ENCODE measurements at regions not wholly inside any gene's neighbourhood (a gene's known extent, or its start where the extent isn't known, plus 50 kb on each side); places are given as distances from the start of the nearest gene placed in this dataset.

DNA sequence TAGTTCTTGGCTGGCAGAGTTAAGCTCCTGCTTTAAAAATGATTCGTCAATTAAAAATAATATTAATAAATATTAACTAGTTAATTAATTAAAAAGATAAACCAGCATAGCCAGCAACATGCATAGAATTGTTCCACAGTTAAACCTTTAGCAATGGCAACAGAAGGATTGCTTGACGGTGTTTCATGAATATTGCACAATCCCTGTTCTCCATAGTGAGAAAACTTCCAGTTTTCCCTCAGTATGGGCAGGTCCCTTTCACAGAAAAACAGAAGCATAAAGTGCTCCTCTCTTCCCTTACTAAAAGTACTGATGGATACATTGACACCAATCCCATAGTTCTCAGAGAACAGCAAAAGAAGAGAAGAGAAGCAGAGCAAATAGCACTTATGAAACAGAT is 71.4 kb upstream of the CAST start:
- no peak overlapping the region for H3K27ac ChIP-seq
- no peaks in the 10 kb centered on the region for H3K4me1 ChIP-seq
- H3K27me3 ChIP-seq: no peaks in the 10 kb centered on the region
- TF ChIP-seq POLR2A (IDR thresholded peaks at IDR 0.05): no peak
- TF ChIP-seq, protein P1, sequence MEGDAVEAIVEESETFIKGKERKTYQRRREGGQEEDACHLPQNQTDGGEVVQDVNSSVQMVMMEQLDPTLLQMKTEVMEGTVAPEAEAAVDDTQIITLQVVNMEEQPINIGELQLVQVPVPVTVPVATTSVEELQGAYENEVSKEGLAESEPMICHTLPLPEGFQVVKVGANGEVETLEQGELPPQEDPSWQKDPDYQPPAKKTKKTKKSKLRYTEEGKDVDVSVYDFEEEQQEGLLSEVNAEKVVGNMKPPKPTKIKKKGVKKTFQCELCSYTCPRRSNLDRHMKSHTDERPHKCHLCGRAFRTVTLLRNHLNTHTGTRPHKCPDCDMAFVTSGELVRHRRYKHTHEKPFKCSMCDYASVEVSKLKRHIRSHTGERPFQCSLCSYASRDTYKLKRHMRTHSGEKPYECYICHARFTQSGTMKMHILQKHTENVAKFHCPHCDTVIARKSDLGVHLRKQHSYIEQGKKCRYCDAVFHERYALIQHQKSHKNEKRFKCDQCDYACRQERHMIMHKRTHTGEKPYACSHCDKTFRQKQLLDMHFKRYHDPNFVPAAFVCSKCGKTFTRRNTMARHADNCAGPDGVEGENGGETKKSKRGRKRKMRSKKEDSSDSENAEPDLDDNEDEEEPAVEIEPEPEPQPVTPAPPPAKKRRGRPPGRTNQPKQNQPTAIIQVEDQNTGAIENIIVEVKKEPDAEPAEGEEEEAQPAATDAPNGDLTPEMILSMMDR (IDR thresholded peaks at IDR 0.05 in 4 of 5, conservative IDR thresholded peaks at IDR 0.05 in 1 of 5): no peak
- H3K9me3 ChIP-seq: no peaks in the 10 kb centered on the region
- in situ Hi-C loops (cut with MboI; ENCODE audit: low sequenced_read_pairs in 4 of 4) (no loop called here), intact Hi-C loops (cut with DNase I; ENCODE audit: low total_unique reads) (no loop called here)
- no peak for ATAC-seq
- H3K36me3 ChIP-seq: no peaks in the 10 kb centered on the region
- no peak overlapping the region for H3K4me3 ChIP-seq
- DNase-seq: no peak

DNA sequence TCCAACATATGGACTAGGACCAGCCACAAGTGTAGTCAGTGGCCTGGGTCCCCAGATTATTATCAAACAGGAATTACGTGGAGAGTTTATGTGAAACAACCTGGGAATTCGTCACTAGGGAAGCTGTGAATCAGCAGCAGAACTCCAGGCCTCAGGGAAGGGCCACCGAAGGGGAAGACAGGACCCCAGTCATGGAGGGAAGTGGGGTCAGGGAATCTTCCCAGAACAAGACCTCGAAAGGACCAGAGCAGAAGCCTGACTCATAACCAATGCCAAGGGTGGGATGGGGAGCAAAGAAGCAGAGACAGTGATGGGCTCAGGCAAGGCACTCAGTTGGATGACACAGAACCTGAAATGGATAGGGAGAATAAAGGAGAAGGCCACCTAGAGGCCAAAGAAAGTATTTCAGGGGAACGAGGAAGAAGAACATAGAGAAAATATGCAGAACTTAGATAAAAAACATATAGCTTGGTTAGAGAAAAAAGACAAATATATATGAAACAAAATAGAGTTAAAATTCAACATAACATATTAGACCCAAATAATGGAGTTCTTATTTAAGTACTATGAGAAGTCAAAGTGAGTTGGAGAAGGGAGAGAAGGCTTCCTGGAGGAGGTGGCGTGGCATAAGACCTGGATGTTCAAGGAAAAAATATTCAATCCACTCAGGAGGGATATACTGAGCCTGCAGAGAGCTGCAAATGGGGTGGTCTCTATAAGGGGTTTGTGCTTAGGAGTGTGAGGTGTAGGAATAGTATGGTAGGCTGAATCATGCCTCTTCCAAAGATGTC is 66.7 kb upstream of the CAST start:
- intact Hi-C loops (cut with DNase I; ENCODE audit: low total_unique reads): no loop called here
- in situ Hi-C loops (cut with MboI; ENCODE audit: low sequenced_read_pairs in 4 of 4): loop anchor here in 1 of 4 donors (5.0 kb wide), 1 partner anchor 253 kb away; no protein-coding TSS in a partner anchor
- Histone ChIP-seq H3K4me1 (no peaks in the 10 kb centered on the region), H3K9me3 (no peaks in the 10 kb centered on the region), H3K4me3 (no peak overlapping the region), H3K27ac (no peak overlapping the region), H3K27me3 (no peaks in the 10 kb centered on the region), H3K36me3 (no peaks in the 10 kb centered on the region)
- no peak for ATAC-seq
- DNase-seq: no peak
- TF ChIP-seq POLR2A (IDR thresholded peaks at IDR 0.05): no peak
- TF ChIP-seq, protein P1 (IDR thresholded peaks at IDR 0.05 in 4 of 5, conservative IDR thresholded peaks at IDR 0.05 in 1 of 5): peak in 1 of 5 experiments; percentile 33

DNA sequence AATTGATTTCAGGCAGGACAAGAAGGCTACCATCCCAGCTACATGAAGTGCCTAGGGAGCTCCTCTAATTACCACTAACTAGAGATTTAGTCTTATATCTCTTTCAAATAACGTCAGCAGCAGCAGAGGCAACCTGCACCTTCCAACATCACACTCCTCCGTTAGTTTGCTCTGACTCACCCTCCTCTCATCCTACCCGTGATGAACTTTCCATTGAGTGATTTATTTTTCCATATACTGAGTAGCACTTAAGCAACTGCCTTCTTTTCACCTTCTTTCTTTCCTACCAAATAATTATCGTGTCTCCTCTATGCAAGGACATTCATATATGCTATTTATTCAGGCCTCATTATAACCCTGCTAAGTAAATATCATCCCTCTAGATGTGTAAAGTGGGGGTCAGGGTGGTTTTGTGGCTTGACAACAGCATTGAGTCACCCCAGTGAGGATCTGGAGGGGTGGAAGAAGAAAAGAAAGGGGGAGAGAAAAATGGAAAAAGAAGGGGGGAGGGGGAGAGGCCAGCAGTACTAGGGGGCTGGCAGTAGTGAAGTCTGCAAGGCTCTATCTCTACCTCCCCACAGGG is 64.6 kb upstream of the CAST start:
- Histone ChIP-seq H3K36me3 (no peaks in the 10 kb centered on the region), H3K4me1 (no peaks in the 10 kb centered on the region), H3K27me3 (no peaks in the 10 kb centered on the region), H3K27ac (no peak overlapping the region), H3K4me3 (no peak overlapping the region), H3K9me3 (no peaks in the 10 kb centered on the region)
- DNase-seq (no peak), ATAC-seq (no peak)
- intact Hi-C loops (cut with DNase I; ENCODE audit: low total_unique reads): no loop called here
- in situ Hi-C loops (cut with MboI; ENCODE audit: low sequenced_read_pairs in 4 of 4): loop anchor here in 1 of 4 donors (5.0 kb wide), 1 partner anchor 255 kb away; no protein-coding TSS in a partner anchor
- TF ChIP-seq POLR2A (IDR thresholded peaks at IDR 0.05): no peak
- TF ChIP-seq, protein P1 (IDR thresholded peaks at IDR 0.05 in 4 of 5, conservative IDR thresholded peaks at IDR 0.05 in 1 of 5): no peak

DNA sequence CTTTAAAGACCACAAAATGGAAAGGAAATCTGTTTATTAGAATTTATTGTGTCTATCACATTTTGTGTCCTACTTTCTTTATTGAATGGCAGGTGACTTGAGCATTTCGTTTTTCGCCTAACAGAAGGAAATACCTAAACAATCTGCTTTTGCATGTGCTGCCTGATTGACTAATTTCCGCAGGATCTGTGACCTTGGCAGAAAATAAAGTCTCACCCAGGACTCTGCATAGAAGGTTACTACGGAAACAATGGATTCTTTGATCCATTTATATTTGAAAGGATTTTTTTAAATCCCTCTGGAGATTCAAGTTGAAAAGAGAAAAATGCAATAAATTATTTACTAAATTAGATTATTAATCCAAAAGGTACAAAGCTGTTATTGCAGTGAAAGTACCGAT is 61.0 kb upstream of the CAST start:
- no peaks in the 10 kb centered on the region for H3K27me3 ChIP-seq
- no peaks in the 10 kb centered on the region for H3K4me1 ChIP-seq
- no peak for DNase-seq
- no peaks in the 10 kb centered on the region for H3K36me3 ChIP-seq
- no peak for ATAC-seq
- no peak for TF ChIP-seq POLR2A (IDR thresholded peaks at IDR 0.05)
- TF ChIP-seq, protein P1 (IDR thresholded peaks at IDR 0.05 in 4 of 5, conservative IDR thresholded peaks at IDR 0.05 in 1 of 5): no peak
- intact Hi-C loops (cut with DNase I; ENCODE audit: low total_unique reads) (loop anchor here (1.0 to 10.0 kb wide), 3 partner anchors 257 to 956 kb away; partner anchors contain the start of gene RFESD), in situ Hi-C loops (cut with MboI; ENCODE audit: low sequenced_read_pairs in 4 of 4) (loop anchor here (5.0 to 25.0 kb wide), 5 partner anchors 254 to 739 kb away; partner anchors contain the start of gene ELL2 (in 1 of the 4))
- no peak overlapping the region for H3K4me3 ChIP-seq
- H3K27ac ChIP-seq: no peak overlapping the region
- no peaks in the 10 kb centered on the region for H3K9me3 ChIP-seq

Measured in gastrocnemius medialis (tissue), 4 donors.